ENCODE measurements at regions not wholly inside any gene's neighbourhood (a gene's known extent, or its start where the extent isn't known, plus 50 kb on each side); places are given as distances from the start of the nearest gene placed in this dataset.
"Not testable (repeated sequence)": the region's sequence is repeated elsewhere in the genome, so short reads cannot be mapped to it uniquely, and the experiment has no call there.

DNA sequence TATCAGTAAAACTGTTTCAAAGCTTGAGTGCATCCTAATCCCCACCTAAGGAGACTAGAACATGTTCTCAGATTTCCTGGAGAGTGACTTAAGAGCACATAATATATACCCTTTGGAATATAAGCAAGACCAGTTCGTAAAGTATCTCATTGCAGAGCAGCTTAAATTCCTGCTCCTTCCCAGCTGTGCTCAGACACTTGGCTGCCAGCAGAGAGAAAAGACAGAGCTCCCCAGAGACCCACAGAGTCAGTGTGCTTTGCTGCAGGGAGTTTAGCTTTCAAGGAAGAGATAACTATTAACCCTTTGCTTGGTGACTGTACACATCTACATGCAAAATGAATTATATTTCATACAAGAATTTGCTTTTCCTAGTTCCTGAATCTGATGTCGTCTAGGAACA lies 338.1 kb upstream of the ARHGEF26 start:
- Mint-ChIP-seq H3K27me3 (no peaks in the 10 kb centered on the region), H3K4me1 (no peaks in the 10 kb centered on the region), H3K9me3 (no peaks in the 10 kb centered on the region), H3K27ac (no peak overlapping the region), H3K36me3 (ENCODE audit: low read depth) (no peaks in the 10 kb centered on the region), H3K4me3 (no peak overlapping the region)
- TF ChIP-seq, protein P1, sequence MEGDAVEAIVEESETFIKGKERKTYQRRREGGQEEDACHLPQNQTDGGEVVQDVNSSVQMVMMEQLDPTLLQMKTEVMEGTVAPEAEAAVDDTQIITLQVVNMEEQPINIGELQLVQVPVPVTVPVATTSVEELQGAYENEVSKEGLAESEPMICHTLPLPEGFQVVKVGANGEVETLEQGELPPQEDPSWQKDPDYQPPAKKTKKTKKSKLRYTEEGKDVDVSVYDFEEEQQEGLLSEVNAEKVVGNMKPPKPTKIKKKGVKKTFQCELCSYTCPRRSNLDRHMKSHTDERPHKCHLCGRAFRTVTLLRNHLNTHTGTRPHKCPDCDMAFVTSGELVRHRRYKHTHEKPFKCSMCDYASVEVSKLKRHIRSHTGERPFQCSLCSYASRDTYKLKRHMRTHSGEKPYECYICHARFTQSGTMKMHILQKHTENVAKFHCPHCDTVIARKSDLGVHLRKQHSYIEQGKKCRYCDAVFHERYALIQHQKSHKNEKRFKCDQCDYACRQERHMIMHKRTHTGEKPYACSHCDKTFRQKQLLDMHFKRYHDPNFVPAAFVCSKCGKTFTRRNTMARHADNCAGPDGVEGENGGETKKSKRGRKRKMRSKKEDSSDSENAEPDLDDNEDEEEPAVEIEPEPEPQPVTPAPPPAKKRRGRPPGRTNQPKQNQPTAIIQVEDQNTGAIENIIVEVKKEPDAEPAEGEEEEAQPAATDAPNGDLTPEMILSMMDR (IDR thresholded peaks at IDR 0.05): no peak
- ChIA-PET POLR2A (no interaction called here), CTCF (interaction anchor here (1.0 kb wide), 1 partner anchor 14 kb away, joined by 3 read pairs; no protein-coding TSS in a partner anchor)
- DNase-seq (no peak), ATAC-seq (ENCODE audit: low read depth) (no peak)
- intact Hi-C loops (cut with micrococcal nuclease): no loop called here

DNA sequence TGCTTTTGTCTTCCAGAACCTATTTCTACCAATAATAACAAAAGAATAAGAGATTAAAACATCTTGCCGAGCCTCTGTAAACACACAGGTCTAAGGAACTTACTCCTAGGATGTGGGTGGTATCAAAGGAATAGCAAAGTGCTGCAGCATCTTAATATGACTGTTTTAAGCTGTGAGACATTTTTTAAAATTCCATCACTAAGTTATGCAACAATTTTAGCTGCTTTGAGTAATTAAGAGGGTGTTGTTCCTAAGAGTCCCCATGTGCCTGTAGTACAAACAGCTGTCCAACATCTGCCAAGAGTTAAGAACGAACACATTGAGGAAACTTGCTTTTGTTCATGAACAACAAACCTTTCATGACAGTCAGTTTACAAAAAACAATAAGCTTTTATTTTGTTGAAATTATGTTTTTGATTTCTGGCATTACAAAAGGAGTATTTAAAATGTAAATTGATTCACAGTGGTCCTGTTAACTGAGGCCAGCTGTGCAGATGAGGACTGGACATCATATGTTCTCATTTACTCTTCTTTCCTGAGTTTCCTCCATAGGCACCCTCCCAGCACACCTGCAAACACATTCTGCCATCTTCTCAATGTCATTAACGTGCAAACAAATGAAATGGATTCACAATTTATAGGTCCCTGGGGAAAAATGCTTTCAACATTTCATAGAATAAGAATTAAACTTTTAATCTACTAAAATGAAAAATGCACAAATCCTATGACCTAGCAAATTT lies 337.3 kb upstream of the ARHGEF26 start:
- CTCF ChIA-PET: no interaction called here
- ATAC-seq (ENCODE audit: low read depth): no peak

DNA sequence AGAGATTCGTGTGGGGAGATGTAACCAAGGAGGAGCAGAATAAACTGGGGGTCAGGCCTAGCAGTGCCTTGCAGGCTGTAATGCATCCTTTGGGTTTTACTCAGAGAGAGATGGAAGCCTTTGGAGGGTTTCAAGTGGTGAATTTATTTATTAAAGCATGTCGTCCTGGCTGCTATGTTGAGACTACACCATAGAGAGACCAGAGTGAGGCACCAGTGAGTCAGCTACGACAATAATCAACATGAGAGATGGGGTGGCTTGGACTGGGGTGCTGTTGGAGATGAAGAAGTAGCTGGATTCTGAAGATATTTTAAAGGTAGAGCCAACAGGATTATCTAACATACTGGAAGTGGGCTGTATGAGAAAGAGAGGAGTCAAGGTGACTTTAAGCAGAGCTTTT lies 335.3 kb upstream of the ARHGEF26 start:
- Mint-ChIP-seq H3K4me1 (no peaks in the 10 kb centered on the region), H3K27ac (no peak overlapping the region), H3K4me3 (no peak overlapping the region), H3K27me3 (no peaks in the 10 kb centered on the region), H3K36me3 (ENCODE audit: low read depth) (no peaks in the 10 kb centered on the region), H3K9me3 (no peaks in the 10 kb centered on the region)
- CTCF ChIA-PET: no interaction called here
- DNase-seq (no peak), ATAC-seq (ENCODE audit: low read depth) (no peak)
- intact Hi-C loops (cut with micrococcal nuclease): no loop called here
- POLR2A ChIA-PET: no interaction called here
- TF ChIP-seq, protein P1 (IDR thresholded peaks at IDR 0.05): no peak

More for the DNA sequence above, 337.3 kb upstream of the ARHGEF26 start:
- H3K9me3 Mint-ChIP-seq: no peaks in the 10 kb centered on the region
- no peaks in the 10 kb centered on the region for H3K36me3 Mint-ChIP-seq (ENCODE audit: low read depth)
- no peaks in the 10 kb centered on the region for H3K27me3 Mint-ChIP-seq
- H3K4me1 Mint-ChIP-seq: no peaks in the 10 kb centered on the region
- no peak overlapping the region for H3K27ac Mint-ChIP-seq
- intact Hi-C loops (cut with micrococcal nuclease): no loop called here
- H3K4me3 Mint-ChIP-seq: no peak overlapping the region
- TF ChIP-seq, protein P1 (IDR thresholded peaks at IDR 0.05): no peak
- POLR2A ChIA-PET: no interaction called here
- no peak for DNase-seq

DNA sequence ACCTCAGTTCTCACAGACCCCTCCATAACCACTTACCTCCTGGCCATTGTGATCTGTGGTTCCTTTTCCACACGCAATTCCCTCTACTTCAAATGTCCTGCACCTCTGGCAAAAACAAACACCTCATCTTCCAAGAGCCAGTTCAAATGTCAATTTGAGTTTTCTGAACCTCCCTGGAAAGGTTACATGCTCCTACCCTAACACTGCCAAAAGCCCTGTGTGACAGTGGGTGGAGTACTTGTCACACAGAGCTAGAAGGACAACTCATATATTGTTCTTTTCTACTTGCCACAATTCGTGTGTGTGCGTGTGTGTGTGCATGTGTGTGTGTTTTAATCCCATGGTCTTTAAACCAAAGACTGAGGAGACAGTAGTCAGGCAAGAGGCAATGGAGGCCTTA lies 331.8 kb upstream of the ARHGEF26 start:
- Mint-ChIP-seq H3K4me3 (no peak overlapping the region), H3K4me1 (no peaks in the 10 kb centered on the region), H3K27ac (no peak overlapping the region), H3K36me3 (ENCODE audit: low read depth) (no peaks in the 10 kb centered on the region), H3K27me3 (peaks cover 2% of the 10 kb centered on the region), H3K9me3 (no peaks in the 10 kb centered on the region)
- intact Hi-C loops (cut with micrococcal nuclease): no loop called here
- ChIA-PET CTCF (interaction anchor here (1.1 kb wide), 1 partner anchor 31 kb away, joined by 3 read pairs; no protein-coding TSS in a partner anchor), POLR2A (no interaction called here)
- no peak for ATAC-seq (ENCODE audit: low read depth)
- DNase-seq: no peak
- TF ChIP-seq, protein P1 (IDR thresholded peaks at IDR 0.05): no peak

DNA sequence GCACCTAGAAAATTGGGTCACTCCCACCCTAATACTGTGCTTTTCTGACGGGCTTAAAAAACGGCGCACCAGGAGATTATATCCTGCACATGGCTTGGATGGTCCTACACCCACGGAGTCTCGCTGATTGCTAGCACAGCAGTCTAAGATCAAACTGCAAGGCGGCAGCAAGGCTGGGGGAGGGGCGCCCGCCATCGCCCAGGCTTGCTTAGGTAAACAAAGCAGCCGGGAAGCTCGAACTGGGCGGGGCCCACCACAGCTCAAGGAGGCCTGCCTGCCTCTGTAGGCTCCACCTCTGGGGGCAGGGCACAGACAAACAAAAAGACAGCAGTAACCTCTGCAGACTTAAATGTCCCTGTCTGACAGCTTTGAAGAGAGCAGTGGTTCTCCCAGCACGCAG lies 324.1 kb upstream of the ARHGEF26 start:
- H3K36me3 Mint-ChIP-seq (ENCODE audit: low read depth); intact Hi-C loops (cut with micrococcal nuclease); CTCF ChIA-PET; DNase-seq; POLR2A ChIA-PET; H3K9me3 Mint-ChIP-seq; H3K27ac Mint-ChIP-seq; ATAC-seq (ENCODE audit: low read depth); H3K4me1 Mint-ChIP-seq; H3K4me3 Mint-ChIP-seq; H3K27me3 Mint-ChIP-seq: not testable (repeated sequence)

DNA sequence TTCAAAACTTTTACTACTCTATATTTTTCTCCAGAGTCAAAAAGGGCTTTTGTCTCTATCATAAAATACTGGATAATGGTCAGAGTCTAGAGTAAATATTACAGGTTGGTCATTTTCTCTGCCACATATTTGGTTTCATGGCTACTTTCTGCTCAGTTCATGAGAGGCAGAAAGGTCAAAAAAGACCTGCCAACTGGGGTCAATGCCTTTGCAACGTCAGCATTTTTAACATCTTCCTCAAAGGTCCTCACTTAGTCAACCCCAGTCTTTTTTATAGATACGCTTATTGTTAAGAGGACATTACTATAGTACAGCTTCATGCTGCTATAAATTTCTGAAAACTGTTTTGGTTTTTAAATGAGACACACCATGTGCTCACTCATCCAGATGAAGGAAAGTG lies 312.1 kb upstream of the ARHGEF26 start:
- CTCF ChIA-PET: no interaction called here
- Mint-ChIP-seq H3K27ac (no peak overlapping the region), H3K4me1 (no peaks in the 10 kb centered on the region), H3K27me3 (no peaks in the 10 kb centered on the region), H3K4me3 (no peak overlapping the region), H3K36me3 (ENCODE audit: low read depth) (no peaks in the 10 kb centered on the region), H3K9me3 (no peaks in the 10 kb centered on the region)
- intact Hi-C loops (cut with micrococcal nuclease): no loop called here
- TF ChIP-seq, protein P1 (IDR thresholded peaks at IDR 0.05): no peak
- DNase-seq: no peak
- POLR2A ChIA-PET: no interaction called here
- no peak for ATAC-seq (ENCODE audit: low read depth)
